ENCODE measurements at regions not wholly inside any gene's neighbourhood (a gene's known extent, or its start where the extent isn't known, plus 50 kb on each side); places are given as distances from the start of the nearest gene placed in this dataset.
"Not testable (repeated sequence)": the region's sequence is repeated elsewhere in the genome, so short reads cannot be mapped to it uniquely, and the experiment has no call there.

DNA sequence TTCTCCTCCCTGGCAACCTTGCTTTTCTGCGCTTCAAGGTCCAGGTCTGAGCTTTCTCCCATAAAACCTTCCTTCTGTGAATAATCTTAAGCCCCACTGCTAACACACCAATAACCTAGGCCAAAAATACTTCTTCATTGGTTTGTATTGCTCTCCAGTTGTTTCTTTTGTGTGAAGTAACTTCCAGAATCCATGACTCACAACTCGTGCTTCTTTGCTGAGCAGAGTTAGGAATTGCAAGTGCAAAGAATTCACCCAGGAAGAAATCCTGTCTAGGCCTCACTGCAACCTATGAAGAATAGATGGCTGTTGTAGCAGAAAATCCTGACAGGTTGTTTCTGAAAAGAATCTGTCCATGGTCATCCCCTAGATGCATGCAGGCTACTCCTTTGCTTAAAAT, 295.7 kb downstream of the MED10 start:
- Histone ChIP-seq H3K36me3 (ENCODE audit: insufficient read depth, low read length) (no peaks in the 10 kb centered on the region), H3K4me1 (ENCODE audit: insufficient read depth, low read length) (no peaks in the 10 kb centered on the region), H3K27me3 (ENCODE audit: insufficient read depth, low read length) (no peaks in the 10 kb centered on the region), H3K27ac (ENCODE audit: low read depth, low read length) (no peak overlapping the region), H3K9me3 (ENCODE audit: control insufficient read depth in 1 of 2, low read length in 2 of 2) (no peaks in the 10 kb centered on the region), H3K4me3 (ENCODE audit: low read length in 2 of 2) (no peak overlapping the region)
- CTCF ChIA-PET (ENCODE audit: partially characterized antibody) = no interaction called here
- Mint-ChIP-seq H3K36me3 (no peaks in the 10 kb centered on the region), H3K27ac (no peak overlapping the region), H3K9me3 (no peaks in the 10 kb centered on the region), H3K27me3 (peaks cover 0 to 1% of the 10 kb centered on the region in 2 donors), H3K4me3 (no peak overlapping the region), H3K4me1 (no peaks in the 10 kb centered on the region)
- intact Hi-C loops (cut with micrococcal nuclease) = no loop called here
- DNase-seq = no peak
- POLR2A ChIA-PET (ENCODE audit: partially characterized antibody) = no interaction called here

DNA sequence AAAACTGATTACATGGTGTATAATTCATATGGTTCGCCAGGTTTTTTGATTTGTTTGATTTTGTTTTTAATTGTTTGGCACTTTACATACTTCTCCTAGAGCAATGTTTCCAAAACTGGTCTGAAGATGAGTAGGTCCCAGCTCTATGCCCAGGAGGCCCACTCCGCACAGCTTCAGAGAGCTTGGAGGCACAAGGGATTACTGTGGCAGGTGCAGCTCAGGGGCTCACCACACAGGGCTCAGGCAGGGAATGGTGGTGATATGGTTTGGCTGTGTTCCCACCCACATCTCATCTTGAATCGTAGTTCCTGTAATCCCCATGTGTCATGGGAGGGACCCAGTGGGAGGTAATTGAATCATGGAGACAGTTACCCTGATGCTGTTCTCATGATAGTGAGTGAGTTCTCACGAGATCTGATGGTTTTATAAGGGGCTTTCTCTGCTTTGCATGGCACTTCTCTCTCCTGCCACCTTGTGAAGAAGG, 296.6 kb downstream of the MED10 start:
- CTCF ChIA-PET (ENCODE audit: partially characterized antibody) = no interaction called here
- H3K36me3 ChIP-seq (ENCODE audit: insufficient read depth, low read length) = no peaks in the 10 kb centered on the region
- no peak for DNase-seq
- POLR2A ChIA-PET (ENCODE audit: partially characterized antibody) = no interaction called here
- H3K36me3 Mint-ChIP-seq = no peaks in the 10 kb centered on the region
- no peak overlapping the region for H3K27ac Mint-ChIP-seq
- no peaks in the 10 kb centered on the region for H3K4me1 Mint-ChIP-seq
- H3K27ac ChIP-seq (ENCODE audit: low read depth, low read length) = no peak overlapping the region
- H3K27me3 ChIP-seq (ENCODE audit: insufficient read depth, low read length) = no peaks in the 10 kb centered on the region
- no peaks in the 10 kb centered on the region for H3K4me1 ChIP-seq (ENCODE audit: insufficient read depth, low read length)
- H3K9me3 Mint-ChIP-seq = no peaks in the 10 kb centered on the region
- no peaks in the 10 kb centered on the region for H3K9me3 ChIP-seq (ENCODE audit: control insufficient read depth in 1 of 2, low read length in 2 of 2)
- H3K4me3 Mint-ChIP-seq = no peak overlapping the region
- intact Hi-C loops (cut with micrococcal nuclease) = no loop called here
- peaks cover 0 to 1% of the 10 kb centered on the region in 2 donors for H3K27me3 Mint-ChIP-seq
- no peak overlapping the region for H3K4me3 ChIP-seq (ENCODE audit: low read length in 2 of 2)

GRCh38 chr5:6080930-6081726, 297.2 kb downstream of the MED10 start:
- Histone ChIP-seq H3K27ac (ENCODE audit: low read depth, low read length) (no peak overlapping the region), H3K4me3 (ENCODE audit: low read length in 2 of 2) (no peak overlapping the region), H3K27me3 (ENCODE audit: insufficient read depth, low read length) (no peaks in the 10 kb centered on the region), H3K36me3 (ENCODE audit: insufficient read depth, low read length) (no peaks in the 10 kb centered on the region), H3K9me3 (ENCODE audit: control insufficient read depth in 1 of 2, low read length in 2 of 2) (no peaks in the 10 kb centered on the region), H3K4me1 (ENCODE audit: insufficient read depth, low read length) (no peaks in the 10 kb centered on the region)
- CTCF ChIA-PET (ENCODE audit: partially characterized antibody) = no interaction called here
- Mint-ChIP-seq H3K4me1 (no peaks in the 10 kb centered on the region), H3K4me3 (no peak overlapping the region), H3K9me3 (no peaks in the 10 kb centered on the region), H3K27ac (no peak overlapping the region), H3K36me3 (no peaks in the 10 kb centered on the region), H3K27me3 (peaks cover 0 to 1% of the 10 kb centered on the region in 2 donors)
- intact Hi-C loops (cut with micrococcal nuclease) = no loop called here
- no peak for DNase-seq
- POLR2A ChIA-PET (ENCODE audit: partially characterized antibody) = no interaction called here

GRCh38 chr5:6080436-6080835, 297.9 kb downstream of the MED10 start:
- no peaks in the 10 kb centered on the region for H3K4me1 ChIP-seq (ENCODE audit: insufficient read depth, low read length)
- no peaks in the 10 kb centered on the region for H3K27me3 ChIP-seq (ENCODE audit: insufficient read depth, low read length)
- no peaks in the 10 kb centered on the region for H3K9me3 Mint-ChIP-seq
- H3K27ac Mint-ChIP-seq = no peak overlapping the region
- DNase-seq = no peak
- no peaks in the 10 kb centered on the region for H3K36me3 ChIP-seq (ENCODE audit: insufficient read depth, low read length)
- H3K4me3 Mint-ChIP-seq = no peak overlapping the region
- H3K27me3 Mint-ChIP-seq = peaks cover 0 to 1% of the 10 kb centered on the region in 2 donors
- no peak overlapping the region for H3K4me3 ChIP-seq (ENCODE audit: low read length in 2 of 2)
- H3K36me3 Mint-ChIP-seq = no peaks in the 10 kb centered on the region
- H3K4me1 Mint-ChIP-seq = no peaks in the 10 kb centered on the region
- ChIA-PET POLR2A (ENCODE audit: partially characterized antibody) (no interaction called here), CTCF (ENCODE audit: partially characterized antibody) (no interaction called here)
- H3K27ac ChIP-seq (ENCODE audit: low read depth, low read length) = no peak overlapping the region
- H3K9me3 ChIP-seq (ENCODE audit: control insufficient read depth in 1 of 2, low read length in 2 of 2) = no peaks in the 10 kb centered on the region
- intact Hi-C loops (cut with micrococcal nuclease) = no loop called here

DNA sequence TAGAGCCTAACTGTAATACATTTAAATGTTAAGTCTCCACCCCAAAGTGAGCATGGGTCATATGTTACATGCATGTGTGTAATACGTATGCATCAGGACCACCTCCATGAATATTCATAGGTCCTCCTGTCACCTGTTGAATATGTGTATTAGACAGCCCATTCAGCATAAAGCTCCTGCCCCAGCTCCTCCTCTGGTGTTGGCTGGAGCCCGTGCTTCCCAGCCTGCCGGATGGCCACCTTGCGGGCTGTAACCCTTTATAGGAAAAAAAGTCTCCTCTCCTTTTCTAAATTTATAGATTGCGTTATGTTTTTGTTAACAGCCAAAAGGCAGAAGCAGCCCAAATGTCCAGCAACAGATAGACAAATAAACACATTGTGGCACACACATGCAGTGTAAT, 299.5 kb downstream of the MED10 start:
- POLR2A ChIA-PET (ENCODE audit: partially characterized antibody) = no interaction called here
- H3K4me1 Mint-ChIP-seq = no peaks in the 10 kb centered on the region
- no peak overlapping the region for H3K27ac ChIP-seq (ENCODE audit: low read depth, low read length)
- no peak overlapping the region for H3K4me3 Mint-ChIP-seq
- H3K36me3 ChIP-seq (ENCODE audit: insufficient read depth, low read length) = no peaks in the 10 kb centered on the region
- CTCF ChIA-PET (ENCODE audit: partially characterized antibody) = no interaction called here
- H3K27ac Mint-ChIP-seq = no peak overlapping the region
- peaks cover 0 to 4% (median 0%) of the 10 kb centered on the region in 8 donors for H3K9me3 Mint-ChIP-seq
- intact Hi-C loops (cut with micrococcal nuclease) = no loop called here
- H3K4me1 ChIP-seq (ENCODE audit: insufficient read depth, low read length) = no peaks in the 10 kb centered on the region
- no peak for DNase-seq
- no peaks in the 10 kb centered on the region for H3K9me3 ChIP-seq (ENCODE audit: control insufficient read depth in 1 of 2, low read length in 2 of 2)
- H3K27me3 Mint-ChIP-seq = peaks cover 0 to 6% of the 10 kb centered on the region in 2 donors
- H3K27me3 ChIP-seq (ENCODE audit: insufficient read depth, low read length) = no peaks in the 10 kb centered on the region
- no peak overlapping the region for H3K4me3 ChIP-seq (ENCODE audit: low read length in 2 of 2)
- H3K36me3 Mint-ChIP-seq = no peaks in the 10 kb centered on the region

DNA sequence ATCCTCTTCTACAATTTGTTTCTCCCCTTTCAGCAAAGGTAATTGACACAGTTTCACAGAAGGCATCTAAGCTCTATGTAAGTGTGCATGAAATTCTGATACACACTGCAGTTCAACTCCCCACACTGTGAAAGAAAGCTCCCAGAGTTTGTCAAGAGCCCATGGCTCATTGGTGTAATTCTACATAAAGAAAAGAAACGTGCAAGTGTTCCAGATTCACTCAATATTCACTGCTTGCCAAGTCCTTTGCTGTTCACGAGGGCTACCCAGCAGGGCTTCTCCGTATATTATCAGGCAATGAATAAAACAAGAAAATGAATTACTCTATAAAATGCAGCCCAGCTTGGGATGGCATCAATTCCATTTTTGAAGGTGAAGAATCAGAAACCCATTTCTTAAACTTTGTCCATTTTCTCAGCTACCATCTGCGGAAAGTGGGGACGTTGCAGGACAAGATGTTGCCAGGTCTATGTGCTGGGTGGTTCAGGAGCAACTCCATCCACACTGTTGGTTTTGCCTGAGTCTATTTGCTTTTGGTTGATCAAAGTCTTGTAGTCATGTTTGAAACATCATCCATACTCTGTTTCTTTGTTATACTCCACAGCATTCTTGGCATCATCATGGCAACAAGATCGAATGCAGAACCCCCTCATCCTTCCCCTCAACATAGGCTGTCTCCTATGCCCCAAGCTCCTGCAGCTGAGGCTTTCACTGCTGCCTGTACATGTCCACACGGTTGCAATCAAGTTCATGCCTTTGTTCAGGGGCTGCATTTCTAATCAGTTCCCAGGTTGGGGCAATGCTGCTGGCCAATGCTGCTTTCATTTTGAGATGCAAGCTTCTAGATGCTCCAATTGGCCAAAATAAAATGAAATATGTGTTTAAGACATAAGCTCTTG, 301.8 kb downstream of the MED10 start:
- H3K4me3 Mint-ChIP-seq = no peak overlapping the region
- H3K36me3 ChIP-seq (ENCODE audit: insufficient read depth, low read length) = no peaks in the 10 kb centered on the region
- CTCF ChIA-PET (ENCODE audit: partially characterized antibody) = no interaction called here
- H3K27me3 Mint-ChIP-seq = peaks cover 0 to 8% of the 10 kb centered on the region in 2 donors
- H3K27ac ChIP-seq (ENCODE audit: low read depth, low read length) = no peak overlapping the region
- H3K4me3 ChIP-seq (ENCODE audit: low read length in 2 of 2) = no peak overlapping the region
- H3K9me3 ChIP-seq (ENCODE audit: control insufficient read depth in 1 of 2, low read length in 2 of 2) = no peaks in the 10 kb centered on the region
- POLR2A ChIA-PET (ENCODE audit: partially characterized antibody) = no interaction called here
- H3K36me3 Mint-ChIP-seq = no peaks in the 10 kb centered on the region
- peaks cover 0 to 4% (median 0%) of the 10 kb centered on the region in 8 donors for H3K9me3 Mint-ChIP-seq
- H3K27ac Mint-ChIP-seq = no peak overlapping the region
- intact Hi-C loops (cut with micrococcal nuclease) = no loop called here
- no peaks in the 10 kb centered on the region for H3K27me3 ChIP-seq (ENCODE audit: insufficient read depth, low read length)
- no peaks in the 10 kb centered on the region for H3K4me1 ChIP-seq (ENCODE audit: insufficient read depth, low read length)
- no peaks in the 10 kb centered on the region for H3K4me1 Mint-ChIP-seq
- no peak for DNase-seq

DNA sequence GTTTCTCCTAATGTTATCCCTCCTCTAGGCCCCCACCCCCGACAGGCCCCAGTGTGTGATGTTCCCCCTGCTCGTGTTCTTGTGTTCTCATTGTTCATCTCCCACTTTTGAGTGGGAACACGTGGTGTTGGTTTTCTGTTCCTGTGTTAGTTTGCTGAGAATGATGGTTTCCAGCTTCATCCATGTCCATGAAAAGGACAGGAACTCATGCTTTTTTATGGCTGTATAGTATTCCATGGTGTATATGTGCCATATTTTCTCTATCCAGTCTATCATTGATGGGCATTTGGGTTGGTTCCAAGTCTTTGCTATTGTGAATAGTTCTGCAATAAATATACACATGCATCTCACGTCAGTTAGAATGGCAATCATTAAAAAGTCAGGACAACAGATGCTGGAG, 305.9 kb downstream of the MED10 start:
- POLR2A ChIA-PET (ENCODE audit: partially characterized antibody) = not testable (repeated sequence)

More for the DNA sequence above, 305.9 kb downstream of the MED10 start:
- H3K27me3 Mint-ChIP-seq; H3K4me3 ChIP-seq (ENCODE audit: low read length in 2 of 2); H3K4me1 Mint-ChIP-seq; CTCF ChIA-PET (ENCODE audit: partially characterized antibody); DNase-seq; H3K9me3 Mint-ChIP-seq; H3K27me3 ChIP-seq (ENCODE audit: insufficient read depth, low read length); H3K27ac Mint-ChIP-seq; H3K27ac ChIP-seq (ENCODE audit: low read depth, low read length); H3K36me3 Mint-ChIP-seq; H3K9me3 ChIP-seq (ENCODE audit: control insufficient read depth in 1 of 2, low read length in 2 of 2); intact Hi-C loops (cut with micrococcal nuclease); H3K4me3 Mint-ChIP-seq; H3K36me3 ChIP-seq (ENCODE audit: insufficient read depth, low read length); H3K4me1 ChIP-seq (ENCODE audit: insufficient read depth, low read length): not testable (repeated sequence)

Data from CD4-positive, alpha-beta memory T cell (primary cell).